CD4-positive, alpha-beta T cell treated with Interleukin-4 for 1 hour (primary cell): ENCODE measurements at regions not wholly inside any gene's neighbourhood (a gene's known extent, or its start where the extent isn't known, plus 50 kb on each side); places are given as distances from the start of the nearest gene placed in this dataset.
"Not testable (repeated sequence)": the region's sequence is repeated elsewhere in the genome, so short reads cannot be mapped to it uniquely, and the experiment has no call there.

Experiments used
- DNase-seq, 2 donors: peaks; one replicate each; pipeline ENCODE4 v3.0.0-alpha.2; 2020 to 2022

DNA sequence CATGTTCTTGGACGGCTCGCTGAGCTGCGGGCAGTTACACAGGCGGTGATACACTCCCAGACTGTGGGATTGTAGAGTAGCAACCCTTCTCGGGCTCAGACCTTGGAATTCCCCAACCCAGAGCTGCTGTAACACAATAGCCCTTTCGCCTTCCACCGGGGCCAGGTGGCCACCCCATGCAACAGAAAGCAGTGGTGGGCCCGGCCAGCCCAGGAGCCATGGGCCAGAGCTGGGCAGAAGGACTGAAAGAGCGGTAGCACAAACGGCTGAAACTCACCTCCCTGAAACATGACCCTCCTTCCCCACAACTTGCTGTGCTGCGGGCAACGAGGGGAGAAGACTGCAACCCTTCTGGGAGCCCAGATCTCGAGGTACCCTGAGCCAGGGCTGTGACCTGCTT is 429.0 kb downstream of the SLITRK1 start:
- DNase-seq, result no peak

DNA sequence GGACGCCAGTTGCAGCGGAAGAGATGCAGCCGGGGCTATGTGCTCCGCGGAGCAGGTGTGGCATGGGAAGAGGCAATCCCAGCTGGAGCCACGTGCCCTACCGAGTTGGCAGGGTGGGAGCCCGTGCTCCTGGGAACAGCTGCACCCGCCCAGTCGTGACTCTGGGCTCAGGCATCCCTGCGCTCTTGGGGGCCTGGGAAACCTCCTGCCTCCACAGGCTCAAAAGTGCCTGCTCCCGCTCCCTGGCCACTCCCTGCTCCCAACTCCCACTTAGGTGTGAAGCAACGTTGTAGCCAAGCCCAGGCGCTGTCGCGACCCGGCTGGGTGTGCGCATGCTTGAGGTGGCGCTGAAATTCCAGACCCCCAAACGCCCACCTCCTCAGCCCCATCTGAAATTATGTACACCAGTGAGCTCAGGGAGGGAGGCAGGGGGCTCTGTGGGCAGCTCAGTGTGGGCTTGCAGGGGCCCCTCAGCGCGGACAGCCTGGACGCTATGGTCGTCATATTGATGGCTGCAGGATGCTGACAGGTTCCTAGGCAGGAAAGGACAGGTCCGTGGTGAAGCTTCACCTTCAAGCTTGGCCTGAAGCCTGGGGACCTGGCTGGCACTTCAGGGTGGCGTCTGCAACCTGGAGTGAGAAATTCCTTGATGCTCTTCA is 429.9 kb downstream of the SLITRK1 start:
- no peak for DNase-seq

DNA sequence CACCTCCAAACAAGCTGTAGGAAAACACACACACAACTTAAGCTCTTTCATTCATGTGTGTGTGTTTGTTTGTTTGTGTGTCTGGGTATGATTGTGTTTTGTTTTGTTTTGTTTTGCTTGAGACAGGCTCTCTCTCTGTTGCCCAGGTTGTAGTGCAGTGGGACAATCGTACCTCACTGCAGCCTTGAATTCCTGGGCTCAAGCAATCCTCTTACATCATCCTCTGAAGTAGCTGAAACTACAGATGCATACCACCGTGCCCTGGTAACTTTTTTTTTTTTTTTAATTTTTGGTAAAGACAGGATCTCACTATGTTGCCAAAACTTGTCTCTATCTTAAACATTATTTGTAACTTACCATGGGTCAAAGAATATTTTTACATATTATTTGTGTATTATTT is 431.7 kb downstream of the SLITRK1 start:
- no peak for DNase-seq

DNA sequence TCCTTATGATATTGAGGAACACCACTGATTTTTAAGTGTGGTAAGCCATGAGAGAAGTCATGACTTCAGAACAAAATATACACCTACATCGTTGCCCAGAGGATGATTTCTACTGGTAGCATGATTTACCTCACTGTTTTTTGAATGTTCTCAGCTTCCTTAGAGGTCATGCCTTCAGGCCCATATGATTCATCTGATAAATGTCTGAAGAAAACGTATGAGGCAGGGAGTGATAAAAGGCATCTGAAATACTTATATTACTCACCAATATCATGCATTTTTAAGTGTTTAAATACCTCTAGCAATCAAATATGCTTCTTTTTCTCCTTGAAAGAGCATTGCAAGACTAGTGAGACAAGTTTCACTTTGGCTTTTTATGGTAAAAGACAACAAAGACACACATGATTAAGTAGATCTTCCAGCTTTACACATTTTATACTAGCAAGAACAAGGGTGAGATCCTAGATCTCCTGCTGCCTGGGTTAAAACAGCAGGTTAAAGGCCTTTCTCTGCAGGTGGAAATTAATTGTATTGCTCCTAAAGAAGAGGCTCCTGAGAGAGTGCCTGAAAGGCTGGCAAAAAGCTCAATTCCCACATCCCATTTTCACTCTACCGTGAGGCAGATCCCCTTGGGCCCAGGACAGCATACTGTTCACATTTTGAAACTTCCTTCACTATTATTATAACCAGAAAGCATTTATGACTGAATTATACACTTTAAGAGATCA is 432.4 kb downstream of the SLITRK1 start:
- DNase-seq, result no peak

DNA sequence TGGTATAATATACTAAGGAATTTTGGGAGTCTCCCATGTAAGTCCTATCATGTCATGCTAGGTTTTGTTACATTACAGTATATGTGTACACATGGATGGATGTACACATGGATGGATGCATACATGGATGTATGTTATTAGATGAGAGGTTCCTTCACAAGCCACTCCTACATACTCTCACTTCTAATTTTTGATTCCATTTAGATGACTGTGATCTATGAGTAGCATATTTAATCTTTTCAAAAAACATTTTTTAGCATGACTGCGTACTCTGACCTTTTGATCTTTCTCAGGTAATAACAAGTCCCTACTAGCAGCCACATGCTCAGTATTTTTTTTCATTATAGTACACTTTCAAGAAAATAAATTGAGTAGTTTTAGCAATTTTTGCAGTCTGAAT is 441.8 kb downstream of the SLITRK1 start:
- DNase-seq, result no peak

DNA sequence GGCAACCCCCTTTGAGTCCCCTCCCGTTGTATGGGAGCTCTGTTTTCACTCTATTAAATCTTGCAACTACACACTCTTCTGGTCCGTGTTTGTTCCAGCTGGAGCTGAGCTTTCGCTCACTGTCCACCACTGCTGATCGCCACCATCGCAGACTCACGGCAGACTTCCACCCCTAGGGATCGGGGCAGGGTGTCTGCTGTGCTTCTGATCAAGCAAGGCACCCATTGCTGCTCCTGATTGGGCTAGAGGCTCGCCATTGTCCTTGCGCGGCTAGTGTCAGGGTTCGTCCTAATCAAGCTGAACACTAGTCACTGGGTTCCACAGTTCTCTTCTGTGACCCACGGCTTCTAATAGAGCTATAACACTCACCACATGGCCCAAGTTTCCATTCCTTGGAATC is 442.8 kb downstream of the SLITRK1 start:
- DNase-seq, result not testable (repeated sequence)

DNA sequence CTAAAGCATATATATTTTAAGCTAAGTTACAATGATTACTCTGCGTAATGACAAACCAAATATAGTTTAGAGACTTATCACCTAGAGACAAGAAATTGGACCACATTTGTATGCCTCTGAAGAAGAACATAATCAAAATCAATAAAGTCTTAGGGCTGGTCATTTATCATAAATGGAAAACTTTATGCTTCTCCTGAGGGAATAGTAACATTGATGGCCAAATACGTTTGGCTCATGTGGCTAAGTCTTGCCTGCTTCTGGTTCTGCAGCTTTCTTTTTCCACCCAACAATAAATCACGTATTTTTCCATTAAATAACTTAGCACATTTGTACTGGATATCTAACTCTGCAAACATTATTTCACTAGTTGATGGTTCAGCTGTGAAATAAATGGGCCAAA is 458.4 kb downstream of the SLITRK1 start:
- no peak for DNase-seq

DNA sequence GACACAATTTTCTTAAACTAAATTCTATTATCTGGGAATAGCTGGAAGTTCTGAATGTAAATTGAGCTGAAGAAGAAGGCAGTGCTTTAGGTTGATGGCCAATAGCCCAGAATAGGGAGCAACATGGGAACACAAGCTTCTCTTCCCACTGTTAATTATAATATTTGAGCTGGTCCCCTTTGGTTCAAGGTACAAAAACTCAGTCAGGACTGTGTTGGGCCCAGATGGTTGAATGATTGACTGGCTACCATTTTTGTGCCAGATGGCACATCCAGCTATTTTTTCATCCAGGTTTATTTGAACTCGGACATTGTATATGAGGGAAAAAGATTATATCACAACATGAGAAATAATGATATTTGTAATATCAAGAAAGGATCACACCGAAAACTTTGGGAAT is 458.9 kb downstream of the SLITRK1 start:
- DNase-seq, result no peak

DNA sequence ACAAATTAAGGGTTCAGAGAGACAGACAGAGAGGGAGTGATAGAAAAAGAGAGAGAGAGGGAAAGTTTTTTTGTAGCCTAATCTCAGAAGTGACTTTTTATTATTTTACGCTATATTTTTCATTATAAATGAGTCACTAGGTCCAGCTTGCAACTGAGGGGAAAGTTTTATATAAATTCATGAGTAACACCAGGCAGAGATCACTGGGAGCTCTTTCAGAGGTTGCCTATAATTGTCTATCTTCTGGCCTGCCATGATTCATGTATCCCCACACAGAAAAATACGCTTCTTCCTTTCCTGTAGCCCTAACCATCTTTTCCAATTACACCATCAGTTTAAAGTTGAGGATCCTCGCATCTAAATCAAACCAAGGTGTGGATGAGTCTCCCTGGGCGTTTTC is 467.9 kb downstream of the SLITRK1 start:
- no peak for DNase-seq

DNA sequence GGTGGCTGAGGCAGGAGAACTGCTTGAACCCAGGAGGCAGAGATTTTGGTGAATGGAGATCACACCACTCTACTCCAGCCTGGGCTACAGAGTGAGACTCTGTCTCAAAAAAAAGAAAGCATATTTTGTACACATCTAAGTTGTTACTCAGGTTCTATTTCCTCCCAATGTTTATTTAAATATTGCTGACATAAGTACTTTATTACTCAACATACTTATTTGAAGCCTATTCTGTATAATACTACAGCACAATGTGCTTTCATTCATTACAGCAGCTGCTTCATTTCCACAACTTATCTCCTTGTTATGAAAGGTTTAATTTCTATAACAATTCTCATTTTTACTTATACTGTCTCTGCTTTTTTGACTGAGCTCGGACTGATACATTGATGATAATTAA is 495.7 kb downstream of the SLITRK1 start:
- DNase-seq, result no peak

DNA sequence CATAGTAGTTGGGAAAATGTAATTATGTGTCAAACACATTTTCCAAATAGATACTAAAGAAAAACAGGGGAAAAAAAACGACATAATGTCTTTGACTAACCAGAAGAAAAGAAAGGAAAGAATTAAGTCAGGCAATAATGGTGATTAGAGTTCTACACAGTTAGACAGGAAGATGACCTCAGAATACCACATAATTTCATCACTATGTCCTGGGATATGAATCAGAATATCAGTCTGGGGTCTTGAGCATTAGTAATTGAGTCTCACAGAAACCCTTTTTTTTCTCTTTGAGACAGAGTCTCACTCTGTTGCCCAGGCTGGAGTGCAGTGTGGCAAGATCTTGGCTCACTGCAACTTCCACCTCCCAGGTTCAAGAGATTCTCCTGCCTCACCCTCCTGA is 503.4 kb downstream of the SLITRK1 start:
- DNase-seq, result no peak

DNA sequence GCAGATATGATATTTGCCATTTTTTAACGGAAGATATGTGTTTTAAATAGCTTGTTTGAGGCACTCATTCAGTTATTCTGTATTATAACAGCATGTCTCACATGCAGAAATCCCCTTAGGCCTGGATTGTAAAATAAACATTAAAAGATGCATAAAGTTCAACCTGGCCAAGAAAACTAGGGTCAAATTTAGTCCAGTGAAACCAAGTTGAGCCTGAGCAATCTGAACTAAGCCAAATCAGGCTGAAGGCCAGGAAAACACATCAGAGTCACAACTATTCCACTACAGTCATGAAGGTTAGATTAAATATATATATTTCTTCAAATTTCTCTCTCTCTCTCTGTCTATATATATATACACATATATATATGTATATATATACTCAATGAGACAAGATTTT is 504.8 kb downstream of the SLITRK1 start:
- DNase-seq, result no peak

DNA sequence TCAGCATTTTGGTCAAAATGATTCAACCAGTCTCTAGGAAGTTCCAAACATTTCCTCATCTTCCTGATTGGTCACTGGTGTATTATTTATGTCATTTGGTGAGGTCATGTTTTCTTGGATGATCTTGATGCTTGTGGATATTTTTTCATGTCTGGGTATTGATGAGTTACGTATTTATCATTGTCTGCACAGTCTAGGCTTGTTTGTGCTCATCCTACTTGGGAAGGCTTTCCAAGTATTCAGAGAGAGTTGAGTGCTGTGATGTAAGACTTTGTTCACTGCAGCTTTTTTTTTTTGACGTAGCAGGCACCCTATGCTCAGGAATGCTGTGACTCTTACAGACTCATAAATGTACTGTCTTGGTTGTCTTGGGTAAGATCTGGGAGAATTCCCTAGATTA is 509.5 kb downstream of the SLITRK1 start:
- DNase-seq, result no peak

DNA sequence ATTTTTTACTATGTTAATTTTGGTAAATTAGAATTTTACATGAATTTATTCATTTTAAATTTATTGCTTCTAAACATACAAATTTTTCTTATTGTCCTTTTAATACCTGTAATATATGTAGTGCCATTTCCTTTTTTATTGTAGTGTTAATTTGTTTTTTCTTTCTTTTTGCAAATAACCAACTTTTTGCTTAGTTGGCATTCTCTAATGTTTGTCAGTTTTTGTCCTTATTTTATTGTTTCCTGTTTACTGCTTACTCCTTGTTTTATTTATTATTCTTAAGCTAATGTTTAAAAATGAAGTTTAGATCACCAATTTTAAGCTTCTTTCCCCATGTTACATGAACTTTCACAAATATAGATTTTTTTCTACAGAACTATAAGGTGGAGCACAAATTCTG is 516.6 kb downstream of the SLITRK1 start:
- DNase-seq, result no peak

DNA sequence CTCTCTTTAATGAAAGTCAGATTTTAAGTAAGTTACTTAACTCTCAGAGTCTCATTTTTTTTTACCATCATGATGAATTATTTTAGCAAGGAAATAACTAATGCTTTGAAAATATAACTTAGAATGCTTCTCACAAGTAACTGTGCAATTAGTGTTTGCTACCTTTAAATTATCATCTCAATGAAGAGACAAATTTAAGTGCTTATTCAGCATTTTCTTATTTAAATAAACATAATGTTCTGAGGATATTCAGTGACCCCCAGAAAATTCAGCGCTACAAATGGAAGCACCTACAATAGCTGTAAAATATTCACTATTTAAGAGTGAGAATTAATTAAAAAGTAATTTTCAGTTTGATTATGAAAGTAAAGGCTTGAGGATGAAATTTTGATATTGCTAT is 527.2 kb downstream of the SLITRK1 start:
- DNase-seq, result no peak

DNA sequence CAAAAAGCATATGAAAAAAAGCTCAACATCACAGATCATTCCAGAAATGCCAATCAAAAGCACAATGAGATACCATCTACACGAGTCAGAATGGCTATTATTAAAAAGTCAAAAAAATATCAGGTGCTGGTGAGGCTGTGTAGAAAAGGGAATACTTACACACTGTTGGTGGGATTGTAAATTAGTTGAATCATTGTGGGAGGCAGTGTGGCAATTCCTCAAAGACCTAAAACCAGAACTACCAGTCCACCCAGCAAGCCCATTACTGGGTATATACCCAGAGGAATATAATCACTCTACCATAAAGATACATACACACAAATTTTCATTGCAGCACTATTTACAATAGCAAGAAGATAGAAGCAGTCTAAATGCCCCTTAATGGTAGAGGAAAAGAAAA is 529.9 kb downstream of the SLITRK1 start:
- no peak for DNase-seq

DNA sequence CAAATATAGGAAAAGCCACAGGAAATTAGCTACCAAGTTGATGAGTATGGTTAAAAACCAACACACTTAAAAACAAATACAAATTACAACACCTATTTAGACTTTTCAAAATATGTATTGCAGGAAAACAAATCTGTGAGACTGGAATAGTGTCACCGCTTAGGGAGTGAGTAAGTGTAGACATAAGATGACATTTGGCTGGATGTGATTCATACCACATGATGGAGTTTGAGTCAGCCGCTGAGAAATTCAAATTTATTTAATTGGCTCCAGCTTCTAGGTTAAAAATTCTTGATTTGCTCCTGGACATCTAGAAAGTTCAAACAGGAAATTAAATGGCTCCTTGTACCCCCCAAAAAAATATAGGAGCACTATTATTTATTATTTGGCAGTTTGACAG is 531.7 kb downstream of the SLITRK1 start:
- no peak for DNase-seq

DNA sequence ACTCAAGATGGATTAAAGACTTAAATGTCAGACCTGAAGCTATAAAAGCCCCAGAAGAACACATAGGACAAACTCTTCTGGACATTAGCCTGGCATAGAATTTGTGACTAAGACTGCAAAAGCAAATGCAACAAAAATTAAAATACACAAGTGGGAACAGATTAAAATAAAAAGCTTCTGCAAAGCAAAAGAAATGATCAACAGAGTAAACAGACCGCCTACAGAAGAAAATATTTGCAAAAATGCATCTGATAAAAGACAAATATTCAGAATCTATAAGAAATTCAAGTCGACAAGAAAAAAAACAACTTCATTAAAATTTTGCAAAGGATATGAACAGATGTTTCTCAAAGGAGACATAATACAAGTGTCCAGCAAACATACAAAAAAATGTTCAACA is 537.8 kb downstream of the SLITRK1 start:
- no peak for DNase-seq

DNA sequence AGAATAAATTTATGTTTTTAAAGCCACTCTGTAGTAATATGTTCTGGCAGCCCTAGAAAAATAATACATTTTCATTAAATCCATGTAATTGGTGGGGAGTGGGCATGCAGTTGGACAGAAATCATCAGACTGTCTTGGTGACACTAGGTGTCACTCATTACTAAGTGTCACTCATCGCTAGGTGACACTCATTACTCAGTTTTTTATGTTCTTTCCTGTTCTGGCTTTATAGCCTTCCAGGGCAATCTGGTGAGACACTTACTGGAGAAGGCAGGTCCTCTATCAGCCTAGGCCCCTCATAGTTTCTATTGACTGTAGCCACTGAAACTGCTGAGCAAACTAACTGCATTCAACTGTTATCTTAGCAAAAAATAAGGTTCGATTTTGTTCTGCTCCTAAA is 542.1 kb downstream of the SLITRK1 start:
- DNase-seq, result no peak

DNA sequence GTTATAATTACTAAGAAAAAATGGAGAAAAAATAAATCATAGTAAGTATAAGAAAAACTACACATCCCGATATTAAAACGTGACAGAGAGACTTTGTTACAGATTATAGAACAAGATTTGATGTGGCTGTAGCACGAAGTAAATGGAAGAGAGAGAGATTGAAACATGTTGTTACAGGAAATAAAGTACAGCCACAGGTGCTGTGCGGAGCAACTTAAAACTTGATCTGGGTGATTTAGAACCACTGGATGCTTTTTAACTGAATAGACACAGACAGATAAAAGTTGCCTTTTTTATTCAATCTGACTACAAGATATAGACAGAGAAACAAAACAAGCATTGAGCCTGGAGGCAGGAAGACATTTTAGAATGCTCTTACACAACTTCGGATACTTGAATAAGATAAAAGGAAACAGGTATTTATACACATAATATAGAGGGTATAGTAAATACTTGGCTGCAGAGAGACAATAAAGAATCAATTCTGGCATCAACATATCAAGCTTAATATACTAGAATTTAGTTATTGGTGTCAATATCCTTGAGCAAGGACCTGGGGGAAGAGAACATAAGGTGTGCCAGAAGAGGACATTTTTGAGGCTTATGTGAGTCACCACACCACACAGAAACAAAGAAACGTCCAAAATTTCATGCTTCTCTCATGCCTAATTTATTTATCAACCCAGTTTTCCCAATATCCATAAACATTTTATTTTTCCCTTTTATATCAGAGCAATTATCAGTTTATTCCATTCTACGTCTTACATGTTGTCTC is 548.5 kb downstream of the SLITRK1 start:
- DNase-seq, result no peak

DNA sequence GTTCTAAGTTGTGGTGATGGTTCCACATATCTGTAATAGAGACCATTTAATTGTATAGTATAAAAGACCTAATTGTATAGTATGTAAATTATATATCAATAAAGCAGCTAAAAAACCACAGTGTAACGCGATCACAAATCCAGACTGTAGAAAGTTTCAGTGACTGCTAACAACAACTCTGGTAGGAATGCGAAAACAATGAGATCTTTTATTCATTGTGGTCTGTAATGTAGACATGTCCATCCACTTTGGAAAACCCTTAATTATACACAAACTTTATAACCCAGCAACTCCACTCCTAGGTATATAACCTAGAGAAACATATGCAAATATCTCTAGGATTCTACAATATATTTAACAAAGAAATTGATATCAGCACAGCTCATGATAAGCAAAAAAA is 549.5 kb downstream of the SLITRK1 start:
- no peak for DNase-seq

DNA sequence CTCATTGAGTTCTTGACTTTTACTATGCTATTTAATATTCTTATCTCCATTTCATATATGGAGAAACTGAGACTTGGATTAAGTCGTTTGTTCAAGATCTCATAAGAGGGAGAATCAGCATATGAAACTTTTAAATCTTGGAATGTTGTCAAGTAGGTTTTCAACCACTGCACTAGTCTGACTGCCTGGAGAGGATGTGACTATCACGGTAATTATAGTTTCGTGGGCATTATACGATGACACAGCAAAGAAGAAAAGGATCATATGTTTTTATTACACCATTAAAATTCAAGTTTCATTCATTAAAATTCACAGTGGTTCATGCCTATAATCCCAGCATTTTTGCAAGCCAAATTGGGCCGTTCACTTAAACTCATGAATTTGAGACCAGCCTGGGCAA is 555.2 kb downstream of the SLITRK1 start:
- DNase-seq, result no peak

DNA sequence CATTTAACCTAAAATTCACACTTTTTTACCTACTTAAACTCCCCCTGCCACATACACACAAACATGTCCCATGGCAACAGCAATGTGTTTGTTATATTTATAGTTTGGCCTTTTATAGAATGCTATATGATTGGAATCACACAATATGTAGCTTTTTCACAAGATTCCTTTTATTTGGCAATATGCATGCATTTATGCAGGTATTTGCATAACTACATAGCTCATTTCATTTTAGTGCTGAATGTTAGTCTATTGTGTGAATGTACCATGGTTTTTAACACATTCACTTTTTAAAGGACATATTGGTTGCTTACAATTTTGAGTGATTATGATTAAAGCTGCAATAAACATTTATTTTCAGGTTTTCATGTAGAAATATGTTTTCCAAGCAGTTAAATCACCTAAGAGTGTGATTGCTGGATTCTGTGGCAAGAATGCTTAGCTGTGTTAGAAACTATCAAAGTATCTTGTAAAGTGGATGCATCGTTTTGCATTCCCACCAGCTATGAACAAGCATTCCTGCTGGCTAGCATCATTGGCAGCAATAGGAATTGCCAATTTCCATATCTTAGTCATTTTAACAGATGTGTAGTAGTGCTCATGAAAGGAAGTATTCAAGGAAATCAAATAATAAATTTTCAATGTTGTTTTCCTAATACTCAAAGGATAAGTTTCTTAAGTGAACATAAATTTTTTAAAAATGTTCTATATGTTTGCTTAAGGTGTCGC is 557.0 kb downstream of the SLITRK1 start:
- no peak for DNase-seq
